ENCODE measurements at regions not wholly inside any gene's neighbourhood (a gene's known extent, or its start where the extent isn't known, plus 50 kb on each side); places are given as distances from the start of the nearest gene placed in this dataset.

DNA sequence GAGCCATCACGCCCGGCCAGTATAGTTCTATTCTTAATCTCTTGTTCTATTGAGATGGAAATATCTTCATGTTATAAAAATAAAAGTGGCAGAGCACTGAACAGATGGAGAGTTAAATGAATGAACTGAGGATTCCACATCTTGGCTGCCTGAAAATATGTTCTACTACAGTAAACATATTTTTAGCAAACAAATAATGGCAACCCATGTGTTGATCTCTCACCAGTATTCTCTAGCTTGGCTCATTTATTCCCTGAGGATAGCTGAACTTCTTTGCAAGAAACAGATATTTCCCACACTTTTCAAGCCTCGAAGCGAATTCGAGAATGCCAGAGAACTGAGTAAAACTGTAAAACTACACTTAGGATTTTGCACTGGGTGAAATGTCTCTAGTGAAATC lies 58.9 kb downstream of the DIRAS3 start:
- no peaks in the 10 kb centered on the region for H3K4me1 Mint-ChIP-seq
- CTCF ChIA-PET: no interaction called here
- H3K4me1 ChIP-seq (ENCODE audit: control insufficient read depth in 2 of 2, insufficient read depth in 2 of 2, low read length in 2 of 2): no peaks in the 10 kb centered on the region
- no peaks in the 10 kb centered on the region for H3K36me3 Mint-ChIP-seq
- no peaks in the 10 kb centered on the region for H3K9me3 ChIP-seq (ENCODE audit: control insufficient read depth in 2 of 3, low read length in 3 of 3)
- no peaks in the 10 kb centered on the region for H3K27me3 ChIP-seq (ENCODE audit: control insufficient read depth in 2 of 2, insufficient read depth in 2 of 2, low read length in 2 of 2)
- no peak overlapping the region for H3K4me3 ChIP-seq (ENCODE audit: low read length)
- no peak for ATAC-seq
- peaks cover 0 to 15% (median 0%) of the 10 kb centered on the region in 5 donors for H3K27me3 Mint-ChIP-seq
- no peak overlapping the region for H3K27ac Mint-ChIP-seq
- no peaks in the 10 kb centered on the region for H3K36me3 ChIP-seq (ENCODE audit: control insufficient read depth in 2 of 3, insufficient read depth in 3 of 3, low read length in 3 of 3)
- H3K4me3 Mint-ChIP-seq: no peak overlapping the region
- H3K27ac ChIP-seq (ENCODE audit: low read depth, low read length): no peak overlapping the region
- POLR2A ChIA-PET: no interaction called here
- H3K9me3 Mint-ChIP-seq: peaks cover 0 to 18% (median 10%) of the 10 kb centered on the region in 11 donors
- no peak for DNase-seq
- intact Hi-C loops (cut with micrococcal nuclease): no loop called here

DNA sequence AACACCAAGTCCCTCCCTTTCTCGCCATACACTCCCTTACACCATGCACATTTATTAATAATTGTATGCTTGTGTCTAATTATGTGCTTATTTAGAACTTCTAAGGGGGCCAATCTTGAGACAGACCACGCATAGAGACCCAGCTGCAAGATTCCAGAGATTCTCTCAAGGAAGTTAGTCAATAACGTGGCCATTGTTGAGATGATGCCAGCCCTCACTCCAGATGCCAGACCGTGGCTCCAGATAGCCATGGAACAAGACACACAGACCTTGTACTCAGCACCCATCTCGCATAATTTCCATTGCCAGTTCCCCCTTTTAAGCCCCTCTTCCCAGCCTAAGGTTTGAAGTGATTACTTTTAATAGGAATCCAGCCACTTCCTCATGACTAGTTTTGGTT lies 62.4 kb downstream of the DIRAS3 start:
- Histone ChIP-seq H3K27me3 (ENCODE audit: control insufficient read depth in 2 of 2, insufficient read depth in 2 of 2, low read length in 2 of 2) (no peaks in the 10 kb centered on the region), H3K4me1 (ENCODE audit: control insufficient read depth in 2 of 2, insufficient read depth in 2 of 2, low read length in 2 of 2) (no peaks in the 10 kb centered on the region), H3K4me3 (ENCODE audit: low read length) (no peak overlapping the region), H3K9me3 (ENCODE audit: control insufficient read depth in 2 of 3, low read length in 3 of 3) (no peaks in the 10 kb centered on the region), H3K27ac (ENCODE audit: low read depth, low read length) (no peak overlapping the region), H3K36me3 (ENCODE audit: control insufficient read depth in 2 of 3, insufficient read depth in 3 of 3, low read length in 3 of 3) (no peaks in the 10 kb centered on the region)
- Mint-ChIP-seq H3K4me3 (no peak overlapping the region), H3K27me3 (peaks cover 0 to 17% (median 0%) of the 10 kb centered on the region in 5 donors), H3K4me1 (no peaks in the 10 kb centered on the region), H3K36me3 (no peaks in the 10 kb centered on the region), H3K27ac (no peak overlapping the region), H3K9me3 (peaks cover 0 to 5% (median 1%) of the 10 kb centered on the region in 11 donors)
- DNase-seq (no peak), ATAC-seq (no peak)
- intact Hi-C loops (cut with micrococcal nuclease): no loop called here
- ChIA-PET CTCF (no interaction called here), POLR2A (no interaction called here)

DNA sequence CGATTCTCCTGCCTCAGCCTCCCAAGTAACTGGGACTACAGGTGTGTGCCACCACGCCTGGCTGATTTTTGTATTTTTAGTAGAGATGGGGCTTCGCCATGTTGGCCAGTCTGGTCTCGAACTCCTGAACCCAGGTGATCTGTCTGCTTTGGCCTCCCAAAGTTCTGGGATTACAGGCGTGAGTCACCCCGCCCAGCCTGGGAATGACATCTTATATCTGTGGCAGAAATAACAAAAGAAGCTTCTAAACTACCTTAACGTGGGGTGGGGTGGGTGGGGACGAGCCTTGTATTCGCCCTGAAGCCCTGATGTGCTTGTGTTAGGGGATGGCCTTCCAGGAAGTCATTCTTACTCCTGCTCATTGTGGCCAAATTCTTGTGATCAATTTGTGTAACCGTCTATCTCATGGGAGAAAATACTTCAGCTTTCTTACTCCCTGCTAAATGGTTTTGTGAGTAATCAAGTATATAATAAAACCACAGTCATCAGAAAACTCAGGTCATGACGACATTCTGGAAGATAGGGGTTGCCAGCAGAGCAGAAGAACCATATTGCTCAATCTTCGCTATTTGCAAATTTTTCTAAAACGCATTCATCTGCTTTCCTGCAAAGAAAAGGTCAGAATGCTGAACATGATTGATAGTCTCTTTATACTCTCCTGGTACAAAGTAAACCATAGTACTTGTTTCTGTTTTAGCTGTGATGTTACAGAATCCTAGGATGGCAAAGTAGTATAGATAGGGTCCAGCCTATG lies 63.2 kb downstream of the DIRAS3 start:
- Mint-ChIP-seq H3K4me1 (no peaks in the 10 kb centered on the region), H3K9me3 (peaks cover 0 to 10% (median 0%) of the 10 kb centered on the region in 11 donors), H3K27ac (no peak overlapping the region), H3K4me3 (no peak overlapping the region), H3K27me3 (peaks cover 0 to 17% (median 0%) of the 10 kb centered on the region in 5 donors), H3K36me3 (no peaks in the 10 kb centered on the region)
- CTCF ChIA-PET: no interaction called here
- no peaks in the 10 kb centered on the region for H3K9me3 ChIP-seq (ENCODE audit: control insufficient read depth in 2 of 3, low read length in 3 of 3)
- ATAC-seq (no peak), DNase-seq (no peak)
- POLR2A ChIA-PET: no interaction called here
- intact Hi-C loops (cut with micrococcal nuclease): no loop called here
- no peak overlapping the region for H3K27ac ChIP-seq (ENCODE audit: low read depth, low read length)
- no peaks in the 10 kb centered on the region for H3K27me3 ChIP-seq (ENCODE audit: control insufficient read depth in 2 of 2, insufficient read depth in 2 of 2, low read length in 2 of 2)
- no peak overlapping the region for H3K4me3 ChIP-seq (ENCODE audit: low read length)
- H3K4me1 ChIP-seq (ENCODE audit: control insufficient read depth in 2 of 2, insufficient read depth in 2 of 2, low read length in 2 of 2): no peaks in the 10 kb centered on the region
- no peaks in the 10 kb centered on the region for H3K36me3 ChIP-seq (ENCODE audit: control insufficient read depth in 2 of 3, insufficient read depth in 3 of 3, low read length in 3 of 3)

DNA sequence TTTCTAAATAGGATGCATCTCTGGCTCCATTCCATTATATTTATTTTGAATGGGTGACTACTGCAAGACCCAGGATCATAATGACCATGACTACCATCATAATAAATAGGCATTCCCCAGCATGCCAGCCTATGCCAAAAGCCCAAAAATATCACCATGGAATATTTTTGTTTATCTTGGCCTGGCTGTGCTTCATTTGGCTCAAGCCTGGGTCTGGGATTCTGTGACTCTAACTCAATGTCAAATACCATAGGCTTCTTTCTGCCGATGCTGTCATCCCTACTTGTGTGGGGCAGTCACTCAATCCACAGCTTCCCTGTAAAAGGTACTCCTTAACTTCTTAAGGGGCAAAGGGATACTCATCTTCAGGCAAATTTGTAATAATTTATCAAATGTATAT lies 66.6 kb downstream of the DIRAS3 start:
- ATAC-seq: no peak
- POLR2A ChIA-PET: no interaction called here

DNA sequence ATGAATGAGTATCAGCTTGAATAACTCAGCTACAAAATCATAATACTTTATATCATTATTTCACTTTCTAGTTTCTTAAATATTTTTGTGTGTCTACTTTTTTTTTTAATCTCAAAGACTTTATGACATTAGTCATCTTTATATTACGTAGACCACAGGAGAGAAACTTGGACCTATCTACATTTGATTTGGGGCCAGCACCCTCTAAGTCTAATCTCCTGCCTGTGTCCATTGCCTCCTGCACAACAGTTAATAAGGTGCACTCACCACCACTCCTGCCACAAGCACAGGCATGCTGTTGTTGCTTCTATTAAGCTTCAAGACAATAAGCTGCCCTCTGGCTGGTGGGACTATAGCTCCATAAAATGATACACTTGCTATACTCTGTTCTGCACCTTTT lies 70.4 kb downstream of the DIRAS3 start:
- POLR2A ChIA-PET: no interaction called here
- DNase-seq: no peak
- Histone ChIP-seq H3K36me3 (ENCODE audit: control insufficient read depth in 2 of 3, insufficient read depth in 3 of 3, low read length in 3 of 3) (no peaks in the 10 kb centered on the region), H3K27me3 (ENCODE audit: control insufficient read depth in 2 of 2, insufficient read depth in 2 of 2, low read length in 2 of 2) (no peaks in the 10 kb centered on the region), H3K9me3 (ENCODE audit: control insufficient read depth in 2 of 3, low read length in 3 of 3) (no peaks in the 10 kb centered on the region), H3K4me3 (ENCODE audit: low read length) (no peak overlapping the region), H3K4me1 (ENCODE audit: control insufficient read depth in 2 of 2, insufficient read depth in 2 of 2, low read length in 2 of 2) (no peaks in the 10 kb centered on the region), H3K27ac (ENCODE audit: low read depth, low read length) (no peak overlapping the region)
- ATAC-seq: no peak
- Mint-ChIP-seq H3K4me3 (no peak overlapping the region), H3K4me1 (no peaks in the 10 kb centered on the region), H3K9me3 (peaks cover 0 to 18% (median 2%) of the 10 kb centered on the region in 11 donors), H3K36me3 (no peaks in the 10 kb centered on the region), H3K27ac (no peak overlapping the region), H3K27me3 (peaks cover 0 to 5% (median 0%) of the 10 kb centered on the region in 5 donors)
- CTCF ChIA-PET: no interaction called here
- intact Hi-C loops (cut with micrococcal nuclease): no loop called here

More for the DNA sequence above, 66.6 kb downstream of the DIRAS3 start:
- Mint-ChIP-seq H3K9me3 (peaks cover 0 to 7% (median 0%) of the 10 kb centered on the region in 11 donors), H3K36me3 (no peaks in the 10 kb centered on the region), H3K4me3 (no peak overlapping the region), H3K27ac (no peak overlapping the region), H3K27me3 (peaks cover 0 to 4% (median 0%) of the 10 kb centered on the region in 5 donors), H3K4me1 (no peaks in the 10 kb centered on the region)
- Histone ChIP-seq H3K4me1 (ENCODE audit: control insufficient read depth in 2 of 2, insufficient read depth in 2 of 2, low read length in 2 of 2) (no peaks in the 10 kb centered on the region), H3K27me3 (ENCODE audit: control insufficient read depth in 2 of 2, insufficient read depth in 2 of 2, low read length in 2 of 2) (no peaks in the 10 kb centered on the region), H3K36me3 (ENCODE audit: control insufficient read depth in 2 of 3, insufficient read depth in 3 of 3, low read length in 3 of 3) (no peaks in the 10 kb centered on the region), H3K4me3 (ENCODE audit: low read length) (no peak overlapping the region), H3K9me3 (ENCODE audit: control insufficient read depth in 2 of 3, low read length in 3 of 3) (no peaks in the 10 kb centered on the region), H3K27ac (ENCODE audit: low read depth, low read length) (no peak overlapping the region)
- intact Hi-C loops (cut with micrococcal nuclease): no loop called here
- DNase-seq: no peak
- CTCF ChIA-PET: no interaction called here

DNA sequence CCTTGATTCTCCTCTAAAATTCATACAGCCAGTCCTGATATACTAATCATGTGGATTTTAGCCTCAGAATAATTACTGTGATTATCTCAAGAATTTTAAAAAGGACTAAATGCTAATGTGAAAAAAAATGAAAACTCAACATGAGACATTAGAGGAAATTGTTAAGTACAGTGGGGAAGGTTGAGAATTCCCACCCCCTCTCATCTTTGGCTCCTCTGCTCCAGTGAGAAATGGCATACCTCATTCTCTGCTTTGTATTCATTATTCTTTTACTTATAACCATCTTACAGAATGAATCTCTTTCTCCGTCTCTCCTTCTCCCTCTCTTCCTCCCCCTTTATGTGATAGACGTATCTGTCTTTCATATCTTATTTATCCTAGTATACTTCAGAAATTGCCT lies 70.9 kb downstream of the DIRAS3 start:
- no peak overlapping the region for H3K27ac Mint-ChIP-seq
- Histone ChIP-seq H3K9me3 (ENCODE audit: control insufficient read depth in 2 of 3, low read length in 3 of 3) (no peaks in the 10 kb centered on the region), H3K27me3 (ENCODE audit: control insufficient read depth in 2 of 2, insufficient read depth in 2 of 2, low read length in 2 of 2) (no peaks in the 10 kb centered on the region), H3K4me1 (ENCODE audit: control insufficient read depth in 2 of 2, insufficient read depth in 2 of 2, low read length in 2 of 2) (no peaks in the 10 kb centered on the region), H3K36me3 (ENCODE audit: control insufficient read depth in 2 of 3, insufficient read depth in 3 of 3, low read length in 3 of 3) (no peaks in the 10 kb centered on the region), H3K4me3 (ENCODE audit: low read length) (no peak overlapping the region), H3K27ac (ENCODE audit: low read depth, low read length) (no peak overlapping the region)
- intact Hi-C loops (cut with micrococcal nuclease): no loop called here
- H3K27me3 Mint-ChIP-seq: peaks cover 0 to 5% (median 0%) of the 10 kb centered on the region in 5 donors
- DNase-seq (no peak), ATAC-seq (no peak)
- POLR2A ChIA-PET: no interaction called here
- no peaks in the 10 kb centered on the region for H3K36me3 Mint-ChIP-seq
- H3K9me3 Mint-ChIP-seq: peaks cover 0 to 18% (median 2%) of the 10 kb centered on the region in 11 donors
- H3K4me1 Mint-ChIP-seq: no peaks in the 10 kb centered on the region
- H3K4me3 Mint-ChIP-seq: no peak overlapping the region
- CTCF ChIA-PET: no interaction called here

DNA sequence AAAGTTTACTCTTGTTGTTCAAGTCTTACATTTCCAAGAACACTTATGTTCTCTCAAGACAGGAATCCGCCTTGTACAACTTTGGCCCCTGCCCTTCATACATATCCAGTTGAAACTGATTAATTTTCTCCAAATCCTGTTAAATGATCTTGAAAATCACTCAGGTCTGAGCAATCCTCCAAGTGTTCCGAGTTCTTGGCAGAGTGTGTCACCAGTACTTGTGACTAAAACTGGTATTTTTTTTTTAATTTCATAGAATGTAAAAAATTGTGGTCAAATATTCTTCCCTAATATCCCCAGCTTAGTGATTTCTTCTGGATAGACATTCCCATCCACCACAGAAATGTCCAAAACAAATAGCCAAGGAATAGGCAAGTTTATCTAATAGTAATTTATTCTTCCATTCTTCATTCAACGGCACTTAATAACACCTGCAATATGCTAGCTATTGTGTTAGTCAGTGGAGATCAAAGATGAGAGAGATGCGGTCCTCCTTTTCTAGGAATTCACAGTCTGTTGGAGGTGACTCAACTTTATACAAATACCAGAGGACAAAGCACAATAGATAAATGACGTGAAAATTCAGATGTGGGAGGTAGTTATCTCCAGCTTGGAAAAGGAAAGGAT lies 71.4 kb downstream of the DIRAS3 start:
- no peak for ATAC-seq
- H3K27ac Mint-ChIP-seq: no peak overlapping the region
- peaks cover 0 to 9% (median 0%) of the 10 kb centered on the region in 5 donors for H3K27me3 Mint-ChIP-seq
- no peaks in the 10 kb centered on the region for H3K4me1 Mint-ChIP-seq
- no peak overlapping the region for H3K27ac ChIP-seq (ENCODE audit: low read depth, low read length)
- no peaks in the 10 kb centered on the region for H3K4me1 ChIP-seq (ENCODE audit: control insufficient read depth in 2 of 2, insufficient read depth in 2 of 2, low read length in 2 of 2)
- H3K9me3 Mint-ChIP-seq: peaks cover 0 to 18% (median 3%) of the 10 kb centered on the region in 11 donors
- POLR2A ChIA-PET: no interaction called here
- no peaks in the 10 kb centered on the region for H3K27me3 ChIP-seq (ENCODE audit: control insufficient read depth in 2 of 2, insufficient read depth in 2 of 2, low read length in 2 of 2)
- no peaks in the 10 kb centered on the region for H3K36me3 Mint-ChIP-seq
- H3K9me3 ChIP-seq (ENCODE audit: control insufficient read depth in 2 of 3, low read length in 3 of 3): no peaks in the 10 kb centered on the region
- CTCF ChIA-PET: no interaction called here
- H3K4me3 Mint-ChIP-seq: no peak overlapping the region
- H3K36me3 ChIP-seq (ENCODE audit: control insufficient read depth in 2 of 3, insufficient read depth in 3 of 3, low read length in 3 of 3): no peaks in the 10 kb centered on the region
- no peak overlapping the region for H3K4me3 ChIP-seq (ENCODE audit: low read length)
- no peak for DNase-seq
- intact Hi-C loops (cut with micrococcal nuclease): no loop called here

Measured in naive thymus-derived CD4-positive, alpha-beta T cell (primary cell).